Lung (tissue), 11 donors: ENCODE measurements at regions not wholly inside any gene's neighbourhood (a gene's known extent, or its start where the extent isn't known, plus 50 kb on each side); places are given as distances from the start of the nearest gene placed in this dataset.
"Not testable (repeated sequence)": the region's sequence is repeated elsewhere in the genome, so short reads cannot be mapped to it uniquely, and the experiment has no call there.

Experiments used
- ATAC-seq: fragments of 200-7000 bp; cut with Tn5 transposase; one replicate; pipeline ENCODE4 v1.9.1; 2020; ENCODE audit warnings: moderate number of reproducible peaks; ENCODE audit not compliant: insufficient read depth, low FRiP score
- DNase-seq, 3 donors: peaks; one replicate each; pipeline ENCODE4 v3.0.0-alpha.2; 2013 to 2017
- H3K27ac ChIP-seq, 2 donors: one replicate each; pipeline ENCODE4 v1.5.1; 2013; ENCODE audit warnings: mild to moderate bottlenecking in 2 of 2, moderate library complexity in 2 of 2, control low read depth in 1 of 2, inconsistent platforms in 1 of 2, low read depth in 1 of 2, low read length in 1 of 2
- H3K27me3 ChIP-seq, 3 donors: one replicate each; pipeline ENCODE4 v1.5.1; 2013; ENCODE audit warnings: low read length in 2 of 3; ENCODE audit not compliant: control insufficient read depth in 3 of 3, insufficient read depth in 3 of 3
- H3K36me3 ChIP-seq, 4 donors: one replicate each; pipeline ENCODE4 v1.5.1; 2013; ENCODE audit warnings: low read length in 4 of 4, mild to moderate bottlenecking in 1 of 4, moderate library complexity in 1 of 4; ENCODE audit not compliant: control insufficient read depth in 4 of 4, insufficient read depth in 4 of 4
- H3K4me1 ChIP-seq, 5 donors: one replicate each; pipeline ENCODE4 v1.5.1; 2013; ENCODE audit warnings: low read length in 5 of 5, mild to moderate bottlenecking in 2 of 5, moderate library complexity in 1 of 5; ENCODE audit not compliant: control insufficient read depth in 5 of 5, insufficient read depth in 5 of 5
- H3K4me3 ChIP-seq: one replicate; pipeline ENCODE4 v1.5.1; 2013; ENCODE audit warnings: mild to moderate bottlenecking, control low read depth, moderate library complexity
- H3K9ac ChIP-seq, 2 donors: one replicate each; pipeline ENCODE4 v1.5.1; 2013; ENCODE audit warnings: low read length in 2 of 2, control low read depth in 1 of 2; ENCODE audit not compliant: insufficient read depth in 1 of 2
- H3K9me3 ChIP-seq, 4 donors: one replicate each; pipeline ENCODE4 v1.5.1; 2013; ENCODE audit warnings: low read length in 3 of 4, mild to moderate bottlenecking in 1 of 4, moderate library complexity in 1 of 4; ENCODE audit not compliant: control insufficient read depth in 4 of 4, insufficient read depth in 3 of 4
- WGBS, 2 donors: extraction: QIAGEN DNeasy Blood & Tissue Kit; methylation state at CpG; one replicate each; pipeline ENCODE4 v1.1.7; 2013; 5-methylcytosine and 5-hydroxymethylcytosine counted together
- TF ChIP-seq, protein P1 (sequence below): IDR thresholded peaks from 2 replicates; pipeline ENCODE4 v1.5.1; 2012; ENCODE audit warnings: mild to moderate bottlenecking; ENCODE audit errors: control extremely low read depth, extremely low read depth
- donor health status: control.
- donor health status: control.
- donor health status: Bipolar disorder and iron deficiency.
- donor health status: healthy.
- donor health status: DM: yes; HTN: yes; CAD: no.

DNA sequence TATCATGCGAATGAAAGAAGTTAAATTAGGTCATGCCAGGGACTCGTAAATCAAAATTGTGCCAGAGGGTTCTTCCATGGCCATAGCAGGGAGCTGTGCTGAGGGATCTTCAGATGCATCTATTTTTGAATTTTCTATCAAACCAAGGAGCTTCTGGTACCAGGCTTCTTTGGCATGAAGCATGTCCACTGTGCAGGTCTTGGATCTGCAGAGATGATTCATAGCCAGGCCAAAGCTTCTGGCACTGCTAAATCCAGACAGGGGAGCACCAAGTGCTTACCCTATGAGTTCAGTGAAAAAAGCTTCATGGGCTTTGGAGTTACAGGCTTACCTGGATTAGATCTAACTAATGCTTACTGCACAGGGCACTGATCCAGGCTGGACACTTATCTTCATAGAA lies 154.2 kb upstream of the DAB1 start:
- H3K27ac ChIP-seq: no peak overlapping the region
- WGBS, 2 donors: 88% methylated on average over 2 of the region's 2 CpGs
- no peaks in the 10 kb centered on the region for H3K9me3 ChIP-seq
- H3K9ac ChIP-seq: no peak overlapping the region
- TF ChIP-seq, protein P1, sequence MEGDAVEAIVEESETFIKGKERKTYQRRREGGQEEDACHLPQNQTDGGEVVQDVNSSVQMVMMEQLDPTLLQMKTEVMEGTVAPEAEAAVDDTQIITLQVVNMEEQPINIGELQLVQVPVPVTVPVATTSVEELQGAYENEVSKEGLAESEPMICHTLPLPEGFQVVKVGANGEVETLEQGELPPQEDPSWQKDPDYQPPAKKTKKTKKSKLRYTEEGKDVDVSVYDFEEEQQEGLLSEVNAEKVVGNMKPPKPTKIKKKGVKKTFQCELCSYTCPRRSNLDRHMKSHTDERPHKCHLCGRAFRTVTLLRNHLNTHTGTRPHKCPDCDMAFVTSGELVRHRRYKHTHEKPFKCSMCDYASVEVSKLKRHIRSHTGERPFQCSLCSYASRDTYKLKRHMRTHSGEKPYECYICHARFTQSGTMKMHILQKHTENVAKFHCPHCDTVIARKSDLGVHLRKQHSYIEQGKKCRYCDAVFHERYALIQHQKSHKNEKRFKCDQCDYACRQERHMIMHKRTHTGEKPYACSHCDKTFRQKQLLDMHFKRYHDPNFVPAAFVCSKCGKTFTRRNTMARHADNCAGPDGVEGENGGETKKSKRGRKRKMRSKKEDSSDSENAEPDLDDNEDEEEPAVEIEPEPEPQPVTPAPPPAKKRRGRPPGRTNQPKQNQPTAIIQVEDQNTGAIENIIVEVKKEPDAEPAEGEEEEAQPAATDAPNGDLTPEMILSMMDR: no peak
- no peaks in the 10 kb centered on the region for H3K36me3 ChIP-seq
- H3K4me3 ChIP-seq: no peak overlapping the region
- ATAC-seq (no peak), DNase-seq (no peak)
- no peaks in the 10 kb centered on the region for H3K27me3 ChIP-seq
- no peaks in the 10 kb centered on the region for H3K4me1 ChIP-seq

DNA sequence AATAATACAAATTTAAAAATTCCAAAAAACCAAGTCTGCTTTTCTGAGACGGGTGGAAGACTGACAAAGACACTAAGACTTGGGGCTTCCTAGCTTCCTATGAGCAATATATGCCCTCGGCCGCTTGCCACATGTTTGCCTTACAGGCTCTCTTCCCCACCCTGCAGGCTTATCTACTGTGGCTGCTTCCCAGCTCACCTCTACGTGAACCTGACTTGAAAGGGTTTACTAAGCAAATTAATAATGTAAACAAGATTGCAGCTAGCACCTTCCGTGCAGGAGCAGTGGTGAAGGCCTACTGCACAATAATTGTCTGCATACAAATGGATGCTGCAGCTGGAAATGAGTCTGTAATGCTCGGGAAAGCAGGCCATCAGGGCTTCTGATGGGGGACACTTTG lies 152.9 kb upstream of the DAB1 start:
- TF ChIP-seq, protein P1: no peak
- Histone ChIP-seq H3K4me1 (no peaks in the 10 kb centered on the region), H3K27ac (no peak overlapping the region), H3K27me3 (no peaks in the 10 kb centered on the region), H3K36me3 (no peaks in the 10 kb centered on the region), H3K9ac (no peak overlapping the region), H3K4me3 (no peak overlapping the region), H3K9me3 (no peaks in the 10 kb centered on the region)
- ATAC-seq: no peak
- 58 to 77% methylated on average over 6 of the region's 6 CpGs for WGBS, 2 donors
- DNase-seq: no peak

DNA sequence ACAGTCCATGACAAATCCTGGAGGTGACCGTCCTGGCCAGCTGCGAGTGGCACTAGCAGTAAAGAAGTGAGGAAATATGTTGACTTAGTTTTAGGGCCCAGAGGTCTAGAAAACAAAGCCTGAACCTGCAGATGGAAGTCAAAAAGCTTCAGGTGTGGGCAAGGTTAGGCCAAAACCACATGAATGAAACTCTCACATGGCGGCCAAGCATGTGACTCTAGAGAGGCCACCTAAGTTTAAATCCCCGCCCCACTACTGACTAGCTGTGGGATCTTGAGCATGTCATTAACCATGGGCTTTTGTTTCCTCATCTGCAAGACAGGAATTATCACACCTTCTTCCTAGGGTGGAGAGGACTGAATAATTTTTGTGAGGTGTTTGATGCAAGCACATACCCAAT lies 148.2 kb upstream of the DAB1 start:
- DNase-seq (no peak), ATAC-seq (no peak)
- H3K36me3 ChIP-seq: no peaks in the 10 kb centered on the region
- no peaks in the 10 kb centered on the region for H3K4me1 ChIP-seq
- no peak overlapping the region for H3K27ac ChIP-seq
- 87 to 95% methylated on average over 4 of the region's 4 CpGs for WGBS, 2 donors
- H3K4me3 ChIP-seq: no peak overlapping the region
- H3K27me3 ChIP-seq: no peaks in the 10 kb centered on the region
- TF ChIP-seq, protein P1: no peak
- no peak overlapping the region for H3K9ac ChIP-seq
- H3K9me3 ChIP-seq: no peaks in the 10 kb centered on the region

DNA sequence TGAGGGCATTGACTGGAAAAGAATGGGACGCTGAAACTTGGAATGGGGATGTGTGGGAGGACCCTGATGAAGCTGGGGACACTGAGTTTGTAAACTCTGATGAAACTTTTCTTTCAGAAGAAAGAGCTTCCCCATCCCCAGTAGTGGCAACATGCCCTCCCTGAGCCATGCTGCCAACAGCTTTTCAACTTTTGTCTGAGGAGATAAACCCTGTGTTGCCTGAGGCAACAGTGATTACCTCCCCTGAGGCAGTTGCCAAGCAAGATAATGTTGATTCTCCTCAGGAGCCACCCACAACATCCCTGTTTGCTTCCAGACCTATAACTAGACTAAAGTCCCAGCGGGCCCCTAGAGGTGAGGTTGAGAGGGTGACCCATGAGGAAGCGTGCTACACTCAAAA lies 134.2 kb upstream of the DAB1 start:
- not testable (repeated sequence) for H3K27me3 ChIP-seq, H3K4me1 ChIP-seq, H3K36me3 ChIP-seq, DNase-seq, H3K27ac ChIP-seq, H3K9me3 ChIP-seq, H3K4me3 ChIP-seq, ATAC-seq, H3K9ac ChIP-seq
- 84 to 93% methylated on average over 3 of the region's 3 CpGs for WGBS, 2 donors
